ENCODE measurements at regions not wholly inside any gene's neighbourhood (a gene's known extent, or its start where the extent isn't known, plus 50 kb on each side); places are given as distances from the start of the nearest gene placed in this dataset.

- TF ChIP-seq MTERF4 (CRISPR knock-in tag; IDR thresholded peaks at IDR 0.05) (no peak), CAMTA2 (CRISPR knock-in tag; IDR thresholded peaks at IDR 0.05; ENCODE audit: borderline replicate concordance) (no peak), ZNF773 (CRISPR knock-in tag; IDR thresholded peaks at IDR 0.05; ENCODE audit: borderline replicate concordance) (no peak), ZNF570 (CRISPR knock-in tag; IDR thresholded peaks at IDR 0.05; ENCODE audit: borderline replicate concordance) (no peak), HMGXB4 (CRISPR knock-in tag; IDR thresholded peaks at IDR 0.05; ENCODE audit: borderline replicate concordance in 1 of 2, low read depth in 1 of 2) (no peak), LCORL (IDR thresholded peaks at IDR 0.05) (no peak), LCORL (CRISPR knock-in tag; IDR thresholded peaks at IDR 0.05) (no peak)
- TF ChIP-seq, protein P1, sequence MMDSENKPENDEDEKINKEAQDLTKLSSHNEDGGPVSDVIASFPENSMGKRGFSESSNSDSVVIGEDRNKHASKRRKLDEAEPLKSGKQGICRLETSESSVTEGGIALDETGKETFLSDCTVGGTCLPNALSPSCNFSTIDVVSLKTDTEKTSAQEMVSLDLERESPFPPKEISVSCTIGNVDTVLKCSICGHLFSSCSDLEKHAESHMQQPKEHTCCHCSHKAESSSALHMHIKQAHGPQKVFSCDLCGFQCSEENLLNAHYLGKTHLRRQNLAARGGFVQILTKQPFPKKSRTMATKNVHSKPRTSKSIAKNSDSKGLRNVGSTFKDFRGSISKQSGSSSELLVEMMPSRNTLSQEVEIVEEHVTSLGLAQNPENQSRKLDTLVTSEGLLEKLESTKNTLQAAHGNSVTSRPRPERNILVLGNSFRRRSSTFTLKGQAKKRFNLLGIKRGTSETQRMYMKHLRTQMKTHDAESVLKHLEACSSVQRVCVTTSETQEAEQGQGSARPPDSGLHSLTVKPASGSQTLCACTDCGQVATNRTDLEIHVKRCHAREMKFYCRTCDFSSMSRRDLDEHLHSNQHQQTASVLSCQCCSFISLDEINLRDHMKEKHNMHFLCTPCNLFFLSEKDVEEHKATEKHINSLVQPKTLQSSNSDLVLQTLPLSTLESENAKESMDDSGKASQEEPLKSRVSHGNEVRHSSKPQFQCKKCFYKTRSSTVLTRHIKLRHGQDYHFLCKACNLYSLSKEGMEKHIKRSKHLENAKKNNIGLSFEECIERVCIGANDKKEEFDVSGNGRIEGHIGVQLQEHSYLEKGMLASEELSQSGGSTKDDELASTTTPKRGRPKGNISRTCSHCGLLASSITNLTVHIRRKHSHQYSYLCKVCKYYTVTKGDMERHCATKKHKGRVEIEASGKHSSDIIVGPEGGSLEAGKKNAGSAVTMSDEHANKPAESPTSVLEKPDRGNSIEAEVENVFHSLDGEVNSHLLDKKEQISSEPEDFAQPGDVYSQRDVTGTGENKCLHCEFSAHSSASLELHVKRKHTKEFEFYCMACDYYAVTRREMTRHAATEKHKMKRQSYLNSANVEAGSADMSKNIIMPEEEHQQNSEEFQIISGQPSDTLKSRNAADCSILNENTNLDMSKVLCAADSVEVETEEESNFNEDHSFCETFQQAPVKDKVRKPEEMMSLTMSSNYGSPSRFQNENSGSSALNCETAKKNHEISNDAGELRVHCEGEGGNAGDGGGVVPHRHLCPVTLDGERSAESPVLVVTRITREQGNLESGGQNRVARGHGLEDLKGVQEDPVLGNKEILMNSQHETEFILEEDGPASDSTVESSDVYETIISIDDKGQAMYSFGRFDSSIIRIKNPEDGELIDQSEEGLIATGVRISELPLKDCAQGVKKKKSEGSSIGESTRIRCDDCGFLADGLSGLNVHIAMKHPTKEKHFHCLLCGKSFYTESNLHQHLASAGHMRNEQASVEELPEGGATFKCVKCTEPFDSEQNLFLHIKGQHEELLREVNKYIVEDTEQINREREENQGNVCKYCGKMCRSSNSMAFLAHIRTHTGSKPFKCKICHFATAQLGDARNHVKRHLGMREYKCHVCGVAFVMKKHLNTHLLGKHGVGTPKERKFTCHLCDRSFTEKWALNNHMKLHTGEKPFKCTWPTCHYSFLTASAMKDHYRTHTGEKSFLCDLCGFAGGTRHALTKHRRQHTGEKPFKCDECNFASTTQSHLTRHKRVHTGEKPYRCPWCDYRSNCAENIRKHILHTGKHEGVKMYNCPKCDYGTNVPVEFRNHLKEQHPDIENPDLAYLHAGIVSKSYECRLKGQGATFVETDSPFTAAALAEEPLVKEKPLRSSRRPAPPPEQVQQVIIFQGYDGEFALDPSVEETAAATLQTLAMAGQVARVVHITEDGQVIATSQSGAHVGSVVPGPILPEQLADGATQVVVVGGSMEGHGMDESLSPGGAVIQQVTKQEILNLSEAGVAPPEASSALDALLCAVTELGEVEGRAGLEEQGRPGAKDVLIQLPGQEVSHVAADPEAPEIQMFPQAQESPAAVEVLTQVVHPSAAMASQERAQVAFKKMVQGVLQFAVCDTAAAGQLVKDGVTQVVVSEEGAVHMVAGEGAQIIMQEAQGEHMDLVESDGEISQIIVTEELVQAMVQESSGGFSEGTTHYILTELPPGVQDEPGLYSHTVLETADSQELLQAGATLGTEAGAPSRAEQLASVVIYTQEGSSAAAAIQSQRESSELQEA (CRISPR knock-in tag; IDR thresholded peaks at IDR 0.05; ENCODE audit: not compliant biosample characterization): no peak
- TF ChIP-seq, protein P2, sequence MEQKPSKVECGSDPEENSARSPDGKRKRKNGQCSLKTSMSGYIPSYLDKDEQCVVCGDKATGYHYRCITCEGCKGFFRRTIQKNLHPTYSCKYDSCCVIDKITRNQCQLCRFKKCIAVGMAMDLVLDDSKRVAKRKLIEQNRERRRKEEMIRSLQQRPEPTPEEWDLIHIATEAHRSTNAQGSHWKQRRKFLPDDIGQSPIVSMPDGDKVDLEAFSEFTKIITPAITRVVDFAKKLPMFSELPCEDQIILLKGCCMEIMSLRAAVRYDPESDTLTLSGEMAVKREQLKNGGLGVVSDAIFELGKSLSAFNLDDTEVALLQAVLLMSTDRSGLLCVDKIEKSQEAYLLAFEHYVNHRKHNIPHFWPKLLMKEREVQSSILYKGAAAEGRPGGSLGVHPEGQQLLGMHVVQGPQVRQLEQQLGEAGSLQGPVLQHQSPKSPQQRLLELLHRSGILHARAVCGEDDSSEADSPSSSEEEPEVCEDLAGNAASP (CRISPR knock-in tag; IDR thresholded peaks at IDR 0.05; ENCODE audit: borderline replicate concordance): no peak
Observed at GRCh38 chr11:44450295-44450932, 115.0 kb upstream of the CD82 start (continued).
